GM12878 (cell line): ENCODE measurements at regions not wholly inside any gene's neighbourhood (a gene's known extent, or its start where the extent isn't known, plus 50 kb on each side); places are given as distances from the start of the nearest gene placed in this dataset.

Source experiments
- ATAC-seq: fragments of 200-7000 bp; cut with Tn5 transposase; 3 replicates; pipeline ENCODE4 v1.9.1; 2020; ENCODE audit warnings: mild to moderate bottlenecking, moderate library complexity
- BruUV-seq: library from RNA; stranded (reverse); fragments of 400-500 nt; replicated peaks from 2 replicates; lab custom pipeline; 2021; lab: Mats Ljungman, UMichigan
- CTCF ChIA-PET: fragments of 300-600 bp; sonication (Branson Sonifier 250); formaldehyde crosslinking; extraction: SDS; loops from one replicate; lab custom pipeline; 2021; ENCODE audit warnings: inconsistent platforms; lab: Yijun Ruan, JAX
- POLR2A ChIA-PET: fragments of 350-600 bp; formaldehyde crosslinking; extraction: SDS; loops from one replicate; lab custom pipeline; 2021; ENCODE audit warnings: inconsistent platforms; lab: Charles Lee
- RAD21 ChIA-PET: fragments of 300-600 bp; sonication (Branson Sonifier 250); formaldehyde crosslinking; loops from one replicate; lab custom pipeline; 2023; ENCODE audit warnings: antibody characterized with exemption; ENCODE audit not compliant: unreplicated experiment; lab: Charles Lee
- SMC1A ChIA-PET: fragments of 300-600 bp; sonication (Branson Sonifier 250); formaldehyde crosslinking; loops from one replicate; lab custom pipeline; 2023; ENCODE audit not compliant: unreplicated experiment, uncharacterized antibody; lab: Charles Lee
- DNase-seq: peaks from one replicate; pipeline ENCODE4 v3.0.0-alpha.2; 2011; ENCODE audit warnings: low read depth, low spot score
- FAIRE-seq: peaks from 3 replicates; lab custom pipeline; 2011; peaks lifted over from hg19 to GRCh38; lab: Jason Lieb, UNC
- H2AFZ ChIP-seq: 2 replicates; pipeline ENCODE4 v1.6.0; 2011; ENCODE audit warnings: low read depth, low read length, control low read depth; ENCODE audit not compliant: control insufficient read depth
- H3K27ac ChIP-seq: 2 replicates; pipeline ENCODE4 v1.5.1; 2011; ENCODE audit warnings: control low read depth; ENCODE audit not compliant: control insufficient read depth, insufficient read depth
- H3K27me3 ChIP-seq, 2 experiments: replicated peaks in 1 of 2; 2 replicates each; pipeline versions ENCODE4 v1.6.0 to v1.6.1; 2011; ENCODE audit warnings: low read length in 1 of 2; ENCODE audit not compliant: control insufficient read depth in 2 of 2, insufficient read depth in 2 of 2
- H3K36me3 ChIP-seq, 2 experiments: 2 replicates each; pipeline ENCODE4 v1.5.1; 2011; ENCODE audit warnings: low read length in 1 of 2; ENCODE audit not compliant: control insufficient read depth in 2 of 2, insufficient read depth in 2 of 2
- H3K4me1 ChIP-seq: 2 replicates; pipeline ENCODE4 v1.6.1; 2011; ENCODE audit warnings: mild to moderate bottlenecking, low read length, moderate library complexity, mixed read lengths; ENCODE audit not compliant: control insufficient read depth, insufficient read depth
- H3K4me2 ChIP-seq: 2 replicates; pipeline ENCODE4 v1.6.0; 2011; ENCODE audit warnings: control low read depth; ENCODE audit not compliant: control insufficient read depth, insufficient read depth
- H3K4me3 ChIP-seq: fragments of 200-600 bp; sonication (generic); 2 replicates; pipeline ENCODE4 v1.5.1; 2016
- H3K79me2 ChIP-seq: 2 replicates; pipeline ENCODE4 v1.6.0; 2011; ENCODE audit warnings: low read length; ENCODE audit not compliant: control insufficient read depth, insufficient read depth
- H3K9ac ChIP-seq: 2 replicates; pipeline ENCODE4 v1.8.0; 2011; ENCODE audit warnings: low read length, control low read depth, mixed read lengths; ENCODE audit not compliant: control insufficient read depth, insufficient read depth
- H3K9me3 ChIP-seq: replicated peaks from 3 replicates; pipeline ENCODE4 v1.5.1; 2011; ENCODE audit warnings: mild to moderate bottlenecking, low read length; ENCODE audit not compliant: control insufficient read depth, insufficient read depth
- H4K20me1 ChIP-seq: 2 replicates; pipeline ENCODE4 v1.6.0; 2011; ENCODE audit not compliant: control insufficient read depth, insufficient read depth
- ATF2 ChIP-seq: IDR thresholded peaks from 2 replicates; pipeline ENCODE4 v1.6.1; 2012; ENCODE audit warnings: low read length, inconsistent platforms
- IRF5 ChIP-seq: fragments of 450-650 bp; IDR thresholded peaks from 2 replicates; pipeline ENCODE4 v1.6.1; 2017; ENCODE audit warnings: borderline replicate concordance
- MLLT1 ChIP-seq: fragments of 450-650 bp; IDR thresholded peaks from 2 replicates; pipeline ENCODE4 v1.6.1; 2016; ENCODE audit warnings: mild to moderate bottlenecking
- RFX5 ChIP-seq: IDR thresholded peaks from 2 replicates; pipeline ENCODE4 v1.6.1; 2011; ENCODE audit warnings: low read depth, low read length, improper control_type of control experiment
- SMC3 ChIP-seq: IDR thresholded peaks from 2 replicates; pipeline ENCODE4 v1.6.1; 2011; ENCODE audit warnings: low read length, improper control_type of control experiment, borderline replicate concordance
- ZNF217 ChIP-seq: fragments of 450-650 bp; IDR thresholded peaks from 2 replicates; pipeline ENCODE4 v1.6.1; 2017; ENCODE audit warnings: antibody characterized with exemption, mild to moderate bottlenecking
- ZNF24 ChIP-seq: fragments of 450-650 bp; IDR thresholded peaks from 2 replicates; pipeline ENCODE4 v1.6.1; 2017; ENCODE audit warnings: antibody characterized with exemption, mild to moderate bottlenecking
- ZNF592 ChIP-seq: fragments of 450-650 bp; IDR thresholded peaks from 2 replicates; pipeline ENCODE4 v1.6.1; 2017; ENCODE audit warnings: mild to moderate bottlenecking, moderate library complexity
- ZSCAN29 ChIP-seq: fragments of 450-650 bp; IDR thresholded peaks from 2 replicates; pipeline ENCODE4 v1.6.1; 2017; ENCODE audit warnings: mild to moderate bottlenecking, moderate library complexity
- WGBS: methylation state at CpG from one replicate; pipeline ENCODE4 v1.1.6; 2016; ENCODE audit warnings: low lambda C conversion rate; ENCODE audit not compliant: insufficient replicate concordance, insufficient coverage; ENCODE audit errors: missing lambda C conversion rate; 5-methylcytosine and 5-hydroxymethylcytosine counted together
- in situ Hi-C: fragments of 300-500 bp; cut with MboI; formaldehyde crosslinking; loops from 9 replicates; pipeline ENCODE4 v1.14.3; 2018; ENCODE audit warnings: mixed read lengths
- intact Hi-C: fragments of 100-400 bp; cut with micrococcal nuclease; formaldehyde crosslinking; loops from one replicate; pipeline ENCODE4 v1.14.2; 2022; ENCODE audit not compliant: unreplicated experiment

- H3K4me1 ChIP-seq = no peaks in the 10 kb centered on the region
- TF ChIP-seq ZNF217 (no peak), RFX5 (no peak), ZNF592 (no peak), ZSCAN29 (no peak), MLLT1 (no peak), IRF5 (no peak), ZNF24 (no peak), ATF2 (no peak), SMC3 (no peak)
- TF ChIP-seq, all 136 proteins: peak for 0
- intact Hi-C loops = no loop called here
- in situ Hi-C loops = no loop called here
- Histone ChIP-seq H2AFZ (no peak overlapping the region), H3K4me3 (no peak overlapping the region), H3K9ac (no peak overlapping the region), H4K20me1 (no peaks in the 10 kb centered on the region), H3K4me2 (no peak overlapping the region), H3K79me2 (no peaks in the 10 kb centered on the region), H3K36me3 (no peaks in the 10 kb centered on the region), H3K9me3 (no peaks in the 10 kb centered on the region; the same call in 2 of the 3 replicates), H3K27ac (no peak overlapping the region), H3K27me3 (no peaks in the 10 kb centered on the region)
- no peak for FAIRE-seq
- WGBS = 77% methylated on average over 17 of the region's 17 CpGs
- ChIA-PET POLR2A (no interaction called here), RAD21 (no interaction called here), SMC1A (no interaction called here), CTCF (no interaction called here)
- DNase-seq = no peak
- no peak for ATAC-seq
- no TSS peak for BruUV-seq
These were observed 344.3 kb downstream of the BRD1 start for GRCh38 chr22:49483281-49483870.
